Activated CD4-positive, alpha-beta T cell treated with anti-CD3 and anti-CD28 coated beads for 36 hours (primary cell): ENCODE measurements at regions not wholly inside any gene's neighbourhood (a gene's known extent, or its start where the extent isn't known, plus 50 kb on each side); places are given as distances from the start of the nearest gene placed in this dataset.

Source experiments
- ATAC-seq: fragments of 200-7000 bp; cut with Tn5 transposase; one replicate; pipeline ENCODE4 v1.10.0; 2021; ENCODE audit warnings: mild to moderate bottlenecking, moderate library complexity
- CTCF ChIA-PET: fragments of 350-600 bp; sonication (Branson Sonifier 250); formaldehyde crosslinking; loops from one replicate; lab custom pipeline; 2021; ENCODE audit warnings: antibody characterized with exemption; lab: Charles Lee
- POLR2A ChIA-PET: fragments of 350-600 bp; sonication (Branson Sonifier 250); formaldehyde crosslinking; loops from one replicate; lab custom pipeline; 2021; ENCODE audit warnings: antibody characterized with exemption, inconsistent platforms; lab: Charles Lee
- DNase-seq: peaks from one replicate; pipeline ENCODE4 v3.0.0-alpha.2; 2020
- H3K27ac Mint-ChIP-seq: one replicate; pipeline ENCODE4 v1.8.0; 2021; ENCODE audit warnings: mixed read lengths
- H3K27me3 Mint-ChIP-seq: one replicate; pipeline ENCODE4 v1.8.0; 2021; ENCODE audit warnings: mixed read lengths
- H3K36me3 Mint-ChIP-seq: one replicate; pipeline ENCODE4 v1.8.0; 2021; ENCODE audit warnings: low read depth, mixed read lengths
- H3K4me1 Mint-ChIP-seq: one replicate; pipeline ENCODE4 v1.8.0; 2021; ENCODE audit warnings: mixed read lengths
- H3K4me3 Mint-ChIP-seq: one replicate; pipeline ENCODE4 v1.8.0; 2021; ENCODE audit warnings: mild to moderate bottlenecking, moderate library complexity, mixed read lengths
- H3K9me3 Mint-ChIP-seq: one replicate; pipeline ENCODE4 v1.8.0; 2021; ENCODE audit warnings: low read depth, mixed read lengths
- intact Hi-C, 2 experiments: fragments of 100-400 bp; cut with DNase I in 1 of 2; cut with micrococcal nuclease in 1 of 2; formaldehyde crosslinking; loops; one replicate each; pipeline versions ENCODE4 v1.14.2 to v1.15.1; 2022 to 2024; cut with DNase I, micrococcal nuclease

DNA sequence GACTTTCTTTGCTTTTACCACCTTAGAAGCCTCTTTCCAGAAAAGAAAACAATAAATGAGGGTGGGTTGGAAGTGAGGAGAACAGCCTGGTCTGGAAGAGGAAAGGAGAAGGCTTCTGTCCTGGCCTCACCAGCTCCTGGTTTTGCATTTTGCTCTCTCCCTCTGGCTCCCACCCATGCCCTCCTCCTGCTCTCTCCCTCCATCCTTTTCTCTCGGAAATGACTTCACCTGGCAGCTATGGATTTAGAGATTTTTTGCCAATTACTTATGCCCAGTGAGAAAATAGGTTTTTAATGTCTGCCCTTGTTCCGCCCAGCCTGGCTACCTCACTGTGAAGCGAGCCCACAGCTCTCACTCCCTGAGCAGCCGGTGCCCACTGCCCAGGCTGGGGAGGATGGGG lies 77.9 kb upstream of the NTRK3 start:
- DNase-seq, result no peak
- ChIA-PET CTCF (no interaction called here), POLR2A (no interaction called here)
- intact Hi-C loops, result loop anchor here (5.0 kb wide), 2 partner anchors 77 to 118 kb away; partner anchors contain the start of gene NTRK3 (in 1 of the 2)
- Mint-ChIP-seq H3K4me3 (no peak overlapping the region), H3K9me3 (no peaks in the 10 kb centered on the region), H3K36me3 (no peaks in the 10 kb centered on the region), H3K27ac (no peak overlapping the region), H3K4me1 (no peaks in the 10 kb centered on the region), H3K27me3 (peaks cover 6% of the 10 kb centered on the region)
- ATAC-seq, result no peak

DNA sequence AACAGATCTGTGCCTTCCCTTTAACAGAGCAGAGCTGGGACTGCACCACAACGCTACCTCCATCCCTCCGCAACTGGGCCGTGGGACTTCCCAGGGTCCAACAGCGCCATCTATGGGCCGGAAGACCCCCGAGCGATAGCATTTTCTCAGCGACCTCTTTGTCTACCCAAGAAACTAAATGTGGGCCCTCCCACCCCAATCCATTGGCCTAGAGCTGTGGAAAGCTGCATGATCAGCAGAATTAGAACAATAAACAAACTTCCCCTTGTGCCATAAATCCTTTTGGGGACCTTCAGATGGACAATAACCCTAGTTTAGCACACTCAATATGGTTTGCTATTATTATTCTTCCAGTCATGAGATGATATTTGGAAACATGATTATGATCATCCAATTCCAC lies 74.8 kb upstream of the NTRK3 start:
- ATAC-seq, result peak; percentile 72
- no peak overlapping the region for H3K4me3 Mint-ChIP-seq
- DNase-seq, result peak; percentile 82
- H3K27ac Mint-ChIP-seq, result no peak overlapping the region
- intact Hi-C loops, result loop anchor here (2.0 to 5.0 kb wide), 3 partner anchors 74 to 121 kb away; partner anchors contain the start of gene NTRK3 (in 1 of the 2)
- CTCF ChIA-PET, result interaction anchor here (0.6 to 1.7 kb wide), 10 partner anchors 9 to 124 kb away, joined by 3 to 5 read pairs (median 4); no protein-coding TSS in a partner anchor
- H3K4me1 Mint-ChIP-seq, result no peaks in the 10 kb centered on the region
- POLR2A ChIA-PET, result no interaction called here
- H3K27me3 Mint-ChIP-seq, result peaks cover 6% of the 10 kb centered on the region
- no peaks in the 10 kb centered on the region for H3K9me3 Mint-ChIP-seq
- H3K36me3 Mint-ChIP-seq, result no peaks in the 10 kb centered on the region

DNA sequence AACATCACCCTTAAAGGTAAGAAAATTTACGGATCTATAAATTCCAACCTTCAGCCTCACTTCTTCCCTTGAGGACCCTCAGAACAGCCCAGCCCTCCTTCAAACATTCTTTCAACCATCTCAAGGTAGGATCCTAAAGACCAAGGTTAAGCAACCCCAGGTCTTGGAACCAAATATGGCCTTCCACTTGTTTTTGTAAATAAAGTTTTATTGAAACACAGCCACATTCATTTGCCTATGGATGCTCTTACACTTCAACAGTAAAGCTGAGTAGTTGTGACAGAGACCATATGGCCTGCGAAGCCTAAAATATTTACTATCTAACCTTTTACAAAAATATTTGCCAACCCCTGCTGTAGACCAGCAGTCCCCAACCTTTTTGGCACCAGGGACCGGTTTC lies 70.4 kb upstream of the NTRK3 start:
- no peak for DNase-seq
- no peaks in the 10 kb centered on the region for H3K9me3 Mint-ChIP-seq
- intact Hi-C loops, result no loop called here
- ChIA-PET CTCF (interaction anchor here (1.4 kb wide), 1 partner anchor 123 kb away, joined by 4 read pairs; no protein-coding TSS in a partner anchor), POLR2A (no interaction called here)
- no peaks in the 10 kb centered on the region for H3K36me3 Mint-ChIP-seq
- no peak overlapping the region for H3K27ac Mint-ChIP-seq
- no peak for ATAC-seq
- H3K4me1 Mint-ChIP-seq, result no peaks in the 10 kb centered on the region
- peaks cover 4% of the 10 kb centered on the region for H3K27me3 Mint-ChIP-seq
- no peak overlapping the region for H3K4me3 Mint-ChIP-seq

DNA sequence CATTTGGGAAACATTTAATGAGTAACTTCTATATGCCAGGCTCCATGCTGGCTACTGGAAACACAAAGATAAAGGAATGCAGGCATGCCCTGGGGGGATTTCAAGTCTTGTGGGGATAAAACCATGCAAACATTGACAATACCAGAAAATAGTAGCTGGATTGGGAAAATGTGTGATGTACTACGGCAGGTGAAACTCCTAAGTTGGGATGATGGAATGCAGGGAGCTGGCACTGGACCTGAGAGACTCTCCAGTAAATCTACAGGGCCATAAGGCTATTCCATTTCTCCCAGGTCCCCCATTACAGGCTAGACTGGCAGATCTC lies 68.2 kb upstream of the NTRK3 start:
- ChIA-PET POLR2A (no interaction called here), CTCF (interaction anchor here (1.5 kb wide), 1 partner anchor 8 kb away, joined by 5 read pairs; no protein-coding TSS in a partner anchor)
- no peaks in the 10 kb centered on the region for H3K9me3 Mint-ChIP-seq
- DNase-seq (no peak), ATAC-seq (no peak)
- H3K27me3 Mint-ChIP-seq, result peaks cover 13% of the 10 kb centered on the region
- H3K27ac Mint-ChIP-seq, result no peak overlapping the region
- H3K4me3 Mint-ChIP-seq, result no peak overlapping the region
- intact Hi-C loops, result no loop called here
- H3K36me3 Mint-ChIP-seq, result no peaks in the 10 kb centered on the region
- no peaks in the 10 kb centered on the region for H3K4me1 Mint-ChIP-seq

DNA sequence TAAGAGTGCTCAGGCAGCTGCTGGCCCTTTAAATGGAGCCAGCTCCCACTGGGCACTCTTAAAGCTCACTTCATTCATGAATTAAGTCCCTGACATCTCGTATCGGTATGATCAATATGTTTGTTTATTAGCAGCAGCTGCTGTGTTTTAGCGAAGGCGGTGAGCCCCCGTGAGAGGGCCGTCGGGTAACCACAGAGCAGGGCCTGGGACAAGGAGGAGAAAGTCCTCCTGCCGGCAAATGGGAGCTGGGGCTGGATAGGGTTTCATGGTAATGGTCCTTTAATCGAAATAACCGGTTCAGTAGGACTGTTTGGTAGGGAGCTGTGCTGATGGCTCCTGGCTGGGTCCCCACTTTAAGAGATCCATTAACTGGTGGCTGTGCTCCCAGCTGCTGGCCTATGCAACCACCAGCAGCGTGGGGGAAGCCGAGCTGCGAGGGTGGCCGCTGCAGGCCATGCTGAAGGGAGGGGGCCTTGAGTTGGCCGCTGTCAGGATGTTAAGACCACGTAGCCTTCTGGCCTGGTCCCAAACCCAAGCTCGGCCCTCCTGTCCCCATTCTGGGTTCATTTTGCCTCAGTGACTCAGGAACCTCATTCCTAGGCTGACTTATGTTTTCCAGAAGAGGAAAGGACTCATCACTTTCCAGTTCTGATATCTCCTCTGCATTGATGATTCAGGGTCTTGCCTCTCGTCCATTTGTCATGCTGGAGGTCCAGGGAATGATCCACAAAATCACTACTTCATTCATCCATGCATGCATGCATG lies 67.6 kb upstream of the NTRK3 start:
- CTCF ChIA-PET, result interaction anchor here (1.5 to 2.0 kb wide), 3 partner anchors 9 to 126 kb away, joined by 3 to 5 read pairs (median 5); no protein-coding TSS in a partner anchor
- Mint-ChIP-seq H3K27ac (no peak overlapping the region), H3K4me1 (no peaks in the 10 kb centered on the region), H3K4me3 (no peak overlapping the region), H3K27me3 (peaks cover 13% of the 10 kb centered on the region), H3K36me3 (no peaks in the 10 kb centered on the region), H3K9me3 (no peaks in the 10 kb centered on the region)
- DNase-seq (no peak), ATAC-seq (no peak)
- intact Hi-C loops, result no loop called here
- POLR2A ChIA-PET, result no interaction called here

DNA sequence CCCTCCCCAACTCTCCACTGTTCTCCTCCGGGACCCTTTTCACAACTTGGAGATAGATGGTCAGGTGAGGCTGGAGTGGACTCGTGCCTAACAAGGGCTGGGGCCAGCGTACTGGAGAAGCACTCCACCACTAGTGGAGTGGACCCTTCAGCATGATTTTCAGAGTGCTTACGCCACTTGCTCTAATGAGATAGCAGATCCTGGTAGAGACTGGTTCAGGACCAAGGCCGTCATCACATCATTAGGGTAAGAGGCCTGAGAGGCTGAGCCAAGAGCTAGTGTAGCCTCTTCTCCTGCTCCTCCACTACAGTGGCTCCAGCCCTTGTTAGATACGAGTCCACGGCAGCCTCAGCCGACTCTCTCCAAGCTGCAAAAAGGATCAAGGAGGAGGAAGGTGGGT lies 66.9 kb upstream of the NTRK3 start:
- Mint-ChIP-seq H3K27ac (no peak overlapping the region), H3K36me3 (no peaks in the 10 kb centered on the region), H3K4me3 (no peak overlapping the region), H3K27me3 (peaks cover 16% of the 10 kb centered on the region), H3K9me3 (no peaks in the 10 kb centered on the region), H3K4me1 (no peaks in the 10 kb centered on the region)
- CTCF ChIA-PET, result interaction anchor here (1.3 to 2.0 kb wide), 4 partner anchors 9 to 127 kb away, joined by 3 to 5 read pairs (median 4); no protein-coding TSS in a partner anchor
- POLR2A ChIA-PET, result no interaction called here
- intact Hi-C loops, result no loop called here
- ATAC-seq, result no peak
- no peak for DNase-seq

DNA sequence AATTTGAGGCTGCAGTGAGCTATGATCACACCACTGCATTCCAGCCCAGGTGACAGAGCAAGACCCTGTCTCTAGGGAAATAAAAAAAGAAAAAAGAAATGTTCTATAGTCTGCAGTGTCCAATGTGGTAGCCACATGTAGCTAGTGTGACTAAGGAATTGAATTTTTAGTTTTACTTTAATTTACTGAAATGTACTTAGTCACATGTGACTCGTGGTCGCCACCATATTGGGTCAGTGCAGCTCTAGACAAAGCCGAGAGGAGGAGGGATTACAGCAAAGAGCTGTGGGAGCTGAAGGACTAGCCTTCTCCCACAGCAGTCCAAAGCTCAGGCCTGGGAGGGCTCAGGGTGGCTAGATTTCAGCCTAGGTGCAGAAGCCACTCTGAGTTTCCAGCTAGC lies 65.9 kb upstream of the NTRK3 start:
- no peaks in the 10 kb centered on the region for H3K36me3 Mint-ChIP-seq
- DNase-seq (no peak), ATAC-seq (no peak)
- intact Hi-C loops, result no loop called here
- CTCF ChIA-PET, result interaction anchor here (0.6 to 2.0 kb wide), 5 partner anchors 9 to 128 kb away, joined by 3 to 5 read pairs (median 3); no protein-coding TSS in a partner anchor
- H3K4me1 Mint-ChIP-seq, result no peaks in the 10 kb centered on the region
- no peaks in the 10 kb centered on the region for H3K9me3 Mint-ChIP-seq
- peaks cover 15% of the 10 kb centered on the region for H3K27me3 Mint-ChIP-seq
- H3K27ac Mint-ChIP-seq, result no peak overlapping the region
- POLR2A ChIA-PET, result no interaction called here
- no peak overlapping the region for H3K4me3 Mint-ChIP-seq

DNA sequence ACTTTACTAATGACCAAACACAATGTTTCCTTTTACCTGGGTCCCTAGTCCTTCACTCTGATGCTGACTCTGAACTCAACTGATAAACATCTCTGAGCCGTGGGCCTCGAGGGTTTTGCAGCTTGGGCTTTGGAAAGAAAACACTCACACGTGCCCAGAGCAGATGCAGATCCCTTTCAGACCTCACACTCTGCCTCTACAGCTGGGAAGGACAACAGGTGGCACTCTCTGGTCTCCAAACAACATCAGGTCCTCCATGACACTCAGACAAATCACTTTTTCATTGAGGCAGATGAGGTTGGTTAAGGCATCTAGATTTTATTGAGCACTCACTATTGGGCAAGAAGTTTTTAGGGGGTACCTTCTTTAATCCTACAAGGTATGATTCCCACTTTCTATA lies 64.7 kb upstream of the NTRK3 start:
- no peaks in the 10 kb centered on the region for H3K4me1 Mint-ChIP-seq
- peaks cover 20% of the 10 kb centered on the region for H3K27me3 Mint-ChIP-seq
- ATAC-seq (no peak), DNase-seq (no peak)
- intact Hi-C loops, result no loop called here
- no peak overlapping the region for H3K27ac Mint-ChIP-seq
- no peaks in the 10 kb centered on the region for H3K36me3 Mint-ChIP-seq
- POLR2A ChIA-PET, result no interaction called here
- no peaks in the 10 kb centered on the region for H3K9me3 Mint-ChIP-seq
- no peak overlapping the region for H3K4me3 Mint-ChIP-seq
- CTCF ChIA-PET, result interaction anchor here (0.6 to 1.8 kb wide), 3 partner anchors 10 to 49 kb away, joined by 3 to 5 read pairs (median 3); no protein-coding TSS in a partner anchor

DNA sequence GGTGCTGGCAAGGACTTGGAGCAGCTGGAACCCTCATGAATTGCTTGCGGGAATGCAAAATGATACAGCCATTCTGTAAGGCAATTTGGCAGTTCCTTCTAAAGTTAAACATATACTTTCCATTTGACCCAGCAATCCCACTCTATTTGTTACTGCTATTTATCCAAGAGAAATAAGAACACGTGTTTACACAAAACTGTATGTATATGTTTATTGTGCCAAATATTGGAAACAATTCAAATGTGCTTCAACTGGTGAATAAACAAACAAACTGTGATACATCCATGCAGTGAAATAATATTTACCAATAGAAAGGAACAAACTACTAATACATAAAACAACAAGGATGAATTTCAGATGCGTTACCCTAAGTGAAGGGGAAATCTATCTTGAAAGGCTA lies 60.0 kb upstream of the NTRK3 start:
- ATAC-seq (no peak), DNase-seq (no peak)
- Mint-ChIP-seq H3K36me3 (no peaks in the 10 kb centered on the region), H3K27ac (no peak overlapping the region), H3K27me3 (peaks cover 21% of the 10 kb centered on the region), H3K9me3 (peaks cover 7% of the 10 kb centered on the region), H3K4me1 (no peaks in the 10 kb centered on the region), H3K4me3 (no peak overlapping the region)
- CTCF ChIA-PET, result interaction anchor here (1.2 kb wide), 1 partner anchor 131 kb away, joined by 3 read pairs; no protein-coding TSS in a partner anchor
- intact Hi-C loops, result no loop called here
- POLR2A ChIA-PET, result no interaction called here

DNA sequence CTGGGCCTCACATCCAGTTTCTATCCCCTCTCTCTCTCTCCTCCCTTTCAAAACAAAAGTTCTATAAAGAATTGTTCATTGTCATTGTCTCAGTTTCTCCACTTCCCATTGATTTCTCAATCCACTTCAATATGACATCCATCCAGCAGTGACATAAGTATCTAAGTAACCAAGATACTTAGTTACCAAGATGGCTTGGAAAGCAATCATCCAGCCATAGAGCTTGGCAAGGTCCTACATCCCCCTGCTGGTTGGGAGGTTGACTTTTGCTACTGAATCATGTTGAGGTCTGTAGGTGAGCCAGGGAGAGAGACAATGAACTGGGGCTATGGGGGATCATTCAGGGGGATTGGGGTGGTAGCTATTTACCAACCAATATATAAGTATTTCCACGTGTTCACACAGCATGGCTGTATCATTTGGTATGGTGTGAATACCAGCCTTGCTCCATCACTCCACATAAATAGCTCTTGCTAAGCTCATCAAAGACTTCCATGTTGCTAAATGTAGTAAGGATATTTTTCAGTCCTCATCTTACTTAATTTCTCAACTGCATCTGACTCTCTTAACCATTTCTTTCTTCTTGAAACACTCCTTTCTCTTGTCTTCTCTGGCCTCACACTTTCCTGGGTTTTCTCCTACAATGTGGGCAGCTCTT lies 58.8 kb upstream of the NTRK3 start:
- CTCF ChIA-PET, result interaction anchor here (0.6 to 1.2 kb wide), 3 partner anchors 18 to 132 kb away, joined by 3 read pairs; no protein-coding TSS in a partner anchor
- intact Hi-C loops, result no loop called here
- H3K9me3 Mint-ChIP-seq, result peaks cover 7% of the 10 kb centered on the region

DNA sequence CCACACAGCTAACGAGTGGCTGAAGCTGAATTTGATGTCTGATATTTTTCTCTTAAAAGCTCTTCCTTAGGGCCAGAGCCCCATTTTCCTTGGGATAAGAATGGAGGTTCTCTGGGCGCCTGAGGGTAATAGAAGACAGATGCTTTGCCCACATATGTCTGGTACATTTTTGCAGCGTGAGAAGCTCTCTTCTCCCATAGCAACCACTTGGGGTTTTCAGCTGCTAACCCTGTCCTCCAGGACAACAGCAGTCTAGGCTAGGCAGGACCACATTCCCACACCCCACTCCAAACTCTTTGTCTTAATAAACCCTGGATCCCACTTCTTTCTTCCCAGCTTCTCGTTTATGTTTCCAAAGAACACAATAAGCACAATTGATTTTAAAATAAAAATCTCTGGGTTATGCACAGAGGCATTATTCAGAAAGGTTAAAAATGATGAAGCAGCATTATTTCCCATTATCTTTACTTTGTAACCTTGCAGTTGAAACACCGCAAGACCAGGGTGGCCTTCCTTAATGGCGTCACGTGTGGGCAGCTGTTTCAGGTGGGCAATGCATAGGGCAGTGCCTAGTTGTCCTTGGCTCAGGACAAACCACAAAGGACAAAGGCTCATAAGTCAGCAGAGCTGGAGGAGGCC lies 56.5 kb upstream of the NTRK3 start:
- Mint-ChIP-seq H3K4me3 (no peak overlapping the region), H3K27ac (no peak overlapping the region), H3K4me1 (no peaks in the 10 kb centered on the region), H3K27me3 (peaks cover 13% of the 10 kb centered on the region), H3K9me3 (peaks cover 7% of the 10 kb centered on the region), H3K36me3 (no peaks in the 10 kb centered on the region)
- intact Hi-C loops, result no loop called here
- POLR2A ChIA-PET, result no interaction called here
- ATAC-seq, result no peak
- CTCF ChIA-PET, result interaction anchor here (1.0 kb wide), 1 partner anchor 18 kb away, joined by 4 read pairs; no protein-coding TSS in a partner anchor
- DNase-seq, result no peak

More for the DNA sequence above, 58.8 kb upstream of the NTRK3 start:
- no peak for DNase-seq
- Mint-ChIP-seq H3K27ac (no peak overlapping the region), H3K4me3 (no peak overlapping the region), H3K36me3 (no peaks in the 10 kb centered on the region), H3K4me1 (no peaks in the 10 kb centered on the region), H3K27me3 (peaks cover 12% of the 10 kb centered on the region)
- POLR2A ChIA-PET, result no interaction called here
- ATAC-seq, result no peak
